Osteoblast (primary cell): ENCODE measurements at regions not wholly inside any gene's neighbourhood (a gene's known extent, or its start where the extent isn't known, plus 50 kb on each side); places are given as distances from the start of the nearest gene placed in this dataset.

Experiments
- DNase-seq: peaks from one replicate; pipeline ENCODE4 v3.0.0; 2011; ENCODE audit warnings: low spot score, mixed read lengths; ENCODE audit not compliant: insufficient read length; ENCODE audit errors: missing footprints
- H2AFZ ChIP-seq: 2 replicates; pipeline ENCODE4 v1.6.0; 2011; ENCODE audit warnings: mild to moderate bottlenecking, low read length
- H3K27ac ChIP-seq: 2 replicates; pipeline ENCODE4 v1.5.1; 2011; ENCODE audit warnings: mild to moderate bottlenecking, low read depth, low read length, moderate library complexity
- H3K27me3 ChIP-seq: 2 replicates; pipeline ENCODE4 v1.6.0; 2012; ENCODE audit warnings: mild to moderate bottlenecking, control low read depth, inconsistent platforms, low read length, moderate library complexity; ENCODE audit not compliant: insufficient read depth
- H3K36me3 ChIP-seq: 2 replicates; pipeline ENCODE4 v1.5.1; 2011; ENCODE audit warnings: mild to moderate bottlenecking, low read length, control low read depth, moderate library complexity; ENCODE audit not compliant: insufficient read depth
- H3K4me1 ChIP-seq: 2 replicates; pipeline ENCODE4 v1.5.1; 2011; ENCODE audit warnings: mild to moderate bottlenecking, low read length, control low read depth, moderate library complexity; ENCODE audit not compliant: insufficient read depth
- H3K4me2 ChIP-seq: 2 replicates; pipeline ENCODE4 v1.6.0; 2011; ENCODE audit warnings: mild to moderate bottlenecking, low read length; ENCODE audit not compliant: insufficient read depth
- H3K4me3 ChIP-seq: fragments of 200-600 bp; sonication (generic); 3 replicates; pipeline ENCODE4 v1.5.1; 2012; ENCODE audit warnings: mild to moderate bottlenecking, low read length, inconsistent platforms; ENCODE audit not compliant: insufficient read depth
- H3K79me2 ChIP-seq: 2 replicates; pipeline ENCODE4 v1.6.0; 2012; ENCODE audit warnings: mild to moderate bottlenecking, low read length, control low read depth, inconsistent platforms; ENCODE audit not compliant: insufficient read depth
- H3K9me3 ChIP-seq: 2 replicates; pipeline ENCODE4 v1.5.1; 2011; ENCODE audit warnings: low read depth, low read length, control low read depth
- H4K20me1 ChIP-seq: 2 replicates; pipeline ENCODE4 v1.6.0; 2012; ENCODE audit warnings: mild to moderate bottlenecking, low read length, control low read depth; ENCODE audit not compliant: insufficient read depth
- TF ChIP-seq, protein P1 (sequence below): IDR thresholded peaks from 2 replicates; pipeline ENCODE4 v1.5.1; 2011; ENCODE audit warnings: mild to moderate bottlenecking, low read depth, low read length, moderate library complexity; ENCODE audit errors: extremely low read depth

DNA sequence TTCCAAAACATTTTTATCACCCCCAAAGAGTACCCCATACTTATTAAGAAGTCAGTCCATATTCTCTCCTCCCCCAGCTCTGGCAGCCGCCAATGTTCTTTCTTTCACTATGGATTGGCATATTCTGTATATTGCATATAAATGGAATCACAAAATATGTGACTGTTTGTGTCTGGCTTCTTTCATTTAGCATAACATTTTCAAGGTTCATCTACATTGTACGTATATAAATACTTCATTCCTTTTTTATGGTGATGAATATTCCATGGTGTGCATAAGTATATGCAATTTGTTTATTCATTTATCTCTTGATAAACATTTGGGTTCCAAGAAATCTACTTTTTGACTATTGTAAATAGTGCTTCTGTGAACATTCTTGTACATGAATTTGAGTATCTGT, 653.1 kb downstream of the XPNPEP1 start:
- Histone ChIP-seq H3K27me3 (no peaks in the 10 kb centered on the region), H3K27ac (no peak overlapping the region), H4K20me1 (no peaks in the 10 kb centered on the region), H3K36me3 (no peaks in the 10 kb centered on the region), H3K9me3 (no peaks in the 10 kb centered on the region), H3K79me2 (no peaks in the 10 kb centered on the region), H3K4me1 (no peaks in the 10 kb centered on the region), H2AFZ (no peak overlapping the region), H3K4me2 (no peak overlapping the region), H3K4me3 (no peak overlapping the region)
- TF ChIP-seq, protein P1, sequence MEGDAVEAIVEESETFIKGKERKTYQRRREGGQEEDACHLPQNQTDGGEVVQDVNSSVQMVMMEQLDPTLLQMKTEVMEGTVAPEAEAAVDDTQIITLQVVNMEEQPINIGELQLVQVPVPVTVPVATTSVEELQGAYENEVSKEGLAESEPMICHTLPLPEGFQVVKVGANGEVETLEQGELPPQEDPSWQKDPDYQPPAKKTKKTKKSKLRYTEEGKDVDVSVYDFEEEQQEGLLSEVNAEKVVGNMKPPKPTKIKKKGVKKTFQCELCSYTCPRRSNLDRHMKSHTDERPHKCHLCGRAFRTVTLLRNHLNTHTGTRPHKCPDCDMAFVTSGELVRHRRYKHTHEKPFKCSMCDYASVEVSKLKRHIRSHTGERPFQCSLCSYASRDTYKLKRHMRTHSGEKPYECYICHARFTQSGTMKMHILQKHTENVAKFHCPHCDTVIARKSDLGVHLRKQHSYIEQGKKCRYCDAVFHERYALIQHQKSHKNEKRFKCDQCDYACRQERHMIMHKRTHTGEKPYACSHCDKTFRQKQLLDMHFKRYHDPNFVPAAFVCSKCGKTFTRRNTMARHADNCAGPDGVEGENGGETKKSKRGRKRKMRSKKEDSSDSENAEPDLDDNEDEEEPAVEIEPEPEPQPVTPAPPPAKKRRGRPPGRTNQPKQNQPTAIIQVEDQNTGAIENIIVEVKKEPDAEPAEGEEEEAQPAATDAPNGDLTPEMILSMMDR, result no peak
- no peak for DNase-seq

DNA sequence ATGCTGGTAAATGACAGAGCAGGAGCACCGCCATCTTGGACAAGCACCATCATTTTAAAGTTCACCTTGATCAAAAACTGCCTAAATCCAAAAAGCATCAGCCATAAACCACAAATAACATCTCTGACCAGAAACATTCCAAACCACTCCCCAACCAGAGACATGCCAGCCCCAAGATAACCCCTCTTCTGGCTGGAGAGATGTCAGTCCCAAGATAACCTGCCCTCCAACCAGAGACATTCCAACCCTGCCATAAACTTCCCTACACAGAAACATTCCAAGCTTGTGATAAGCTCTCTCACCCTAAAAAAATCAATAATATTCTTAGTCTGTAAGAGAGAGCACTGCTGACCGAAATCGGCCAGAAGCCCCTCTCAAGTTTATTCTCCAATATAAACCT, 659.3 kb downstream of the XPNPEP1 start:
- Histone ChIP-seq H3K36me3 (no peaks in the 10 kb centered on the region), H2AFZ (no peak overlapping the region), H3K79me2 (no peaks in the 10 kb centered on the region), H3K27ac (no peak overlapping the region), H4K20me1 (no peaks in the 10 kb centered on the region), H3K4me2 (no peak overlapping the region), H3K4me1 (no peaks in the 10 kb centered on the region), H3K4me3 (no peak overlapping the region), H3K27me3 (no peaks in the 10 kb centered on the region), H3K9me3 (no peaks in the 10 kb centered on the region)
- no peak for DNase-seq
- TF ChIP-seq, protein P1, result no peak

DNA sequence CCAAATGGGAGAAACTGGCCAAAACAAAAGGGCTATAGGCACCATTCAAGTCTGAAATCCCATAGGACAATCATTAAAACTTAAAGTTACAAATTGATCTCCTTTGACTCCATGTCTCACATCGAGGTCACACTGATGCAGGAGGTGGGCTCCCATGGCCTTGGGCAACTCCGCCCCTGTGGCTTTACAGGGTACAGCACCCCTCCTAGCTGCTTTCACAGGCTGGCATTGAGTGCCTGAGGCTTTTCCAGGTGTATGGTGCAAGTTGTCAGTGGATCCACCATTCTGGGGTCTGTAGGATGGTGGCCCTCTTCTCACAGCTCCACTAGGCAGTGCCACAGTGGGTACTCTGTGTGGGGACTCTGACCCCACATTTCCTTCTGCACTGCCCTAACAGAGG, 662.1 kb downstream of the XPNPEP1 start:
- no peak overlapping the region for H3K4me2 ChIP-seq
- TF ChIP-seq, protein P1, result no peak
- no peak overlapping the region for H3K4me3 ChIP-seq
- no peaks in the 10 kb centered on the region for H3K36me3 ChIP-seq
- no peaks in the 10 kb centered on the region for H3K27me3 ChIP-seq
- no peaks in the 10 kb centered on the region for H4K20me1 ChIP-seq
- H3K27ac ChIP-seq, result no peak overlapping the region
- H3K9me3 ChIP-seq, result no peaks in the 10 kb centered on the region
- no peaks in the 10 kb centered on the region for H3K79me2 ChIP-seq
- H3K4me1 ChIP-seq, result no peaks in the 10 kb centered on the region
- no peak overlapping the region for H2AFZ ChIP-seq
- DNase-seq, result no peak

DNA sequence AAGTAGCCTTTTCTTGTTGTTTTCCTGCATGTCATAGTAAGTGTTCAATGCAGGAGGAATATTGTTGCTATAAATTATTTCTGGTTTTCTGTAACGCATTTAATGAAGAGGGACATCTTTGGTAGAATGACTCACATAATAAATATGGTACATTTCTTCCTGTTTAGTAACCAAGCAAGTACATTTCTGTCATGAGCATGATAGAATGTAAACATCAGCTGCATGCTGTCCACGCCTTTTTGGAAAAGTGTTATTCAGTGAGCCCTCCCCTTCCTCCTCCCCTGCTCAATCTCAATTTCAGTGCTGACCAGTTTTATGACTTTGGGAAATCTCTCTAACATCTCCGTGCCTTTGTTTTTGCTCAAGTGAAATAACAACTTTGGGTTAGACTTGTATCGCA, 664.0 kb downstream of the XPNPEP1 start:
- no peaks in the 10 kb centered on the region for H3K79me2 ChIP-seq
- H3K36me3 ChIP-seq, result no peaks in the 10 kb centered on the region
- no peak overlapping the region for H3K4me3 ChIP-seq
- no peaks in the 10 kb centered on the region for H3K4me1 ChIP-seq
- no peaks in the 10 kb centered on the region for H4K20me1 ChIP-seq
- no peak overlapping the region for H2AFZ ChIP-seq
- no peaks in the 10 kb centered on the region for H3K9me3 ChIP-seq
- H3K27me3 ChIP-seq, result no peaks in the 10 kb centered on the region
- TF ChIP-seq, protein P1, result no peak
- DNase-seq, result no peak
- H3K4me2 ChIP-seq, result no peak overlapping the region
- H3K27ac ChIP-seq, result no peak overlapping the region
